GM13977 (cell line): ENCODE measurements at regions not wholly inside any gene's neighbourhood (a gene's known extent, or its start where the extent isn't known, plus 50 kb on each side); places are given as distances from the start of the nearest gene placed in this dataset.

Experiments
- DNase-seq: peaks from one replicate; pipeline ENCODE4 v3.0.0; 2012; ENCODE audit warnings: low spot score
- in situ Hi-C: fragments of 300-500 bp; cut with MboI; formaldehyde crosslinking; loops from one replicate; pipeline ENCODE4 v1.12.0; 2022; ENCODE audit warnings: low sequenced_read_pairs, low pct_unique_long_range_greater_than_20kb, mixed read lengths, inconsistent platforms; ENCODE audit not compliant: unreplicated experiment
- TF ChIP-seq, protein P1 (sequence below): IDR thresholded peaks from 2 replicates; pipeline ENCODE4 v1.5.1; 2012; ENCODE audit warnings: mild to moderate bottlenecking, control low read depth; ENCODE audit not compliant: insufficient read depth; ENCODE audit errors: extremely low read depth, missing control alignments

DNA sequence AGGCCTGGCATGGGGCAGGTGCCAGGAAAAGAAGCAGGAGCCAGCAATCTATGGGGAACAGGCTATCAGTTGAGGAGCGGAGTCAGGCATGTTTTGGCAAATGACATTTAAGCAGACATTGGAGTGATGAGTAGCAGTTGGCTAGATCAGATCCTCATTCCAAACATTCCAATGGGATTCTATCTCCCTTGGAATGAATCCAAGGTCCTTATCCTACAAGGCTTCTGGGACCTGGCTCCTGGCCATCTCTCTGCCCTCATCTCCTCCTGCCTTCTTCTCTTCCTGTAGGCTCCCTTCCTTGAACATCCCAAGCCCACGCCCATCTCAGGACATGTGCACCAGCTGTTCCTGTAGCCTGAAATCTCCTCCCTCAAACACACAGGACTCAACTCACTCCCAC is 1074.5 kb downstream of the TBC1D22A start:
- TF ChIP-seq, protein P1, sequence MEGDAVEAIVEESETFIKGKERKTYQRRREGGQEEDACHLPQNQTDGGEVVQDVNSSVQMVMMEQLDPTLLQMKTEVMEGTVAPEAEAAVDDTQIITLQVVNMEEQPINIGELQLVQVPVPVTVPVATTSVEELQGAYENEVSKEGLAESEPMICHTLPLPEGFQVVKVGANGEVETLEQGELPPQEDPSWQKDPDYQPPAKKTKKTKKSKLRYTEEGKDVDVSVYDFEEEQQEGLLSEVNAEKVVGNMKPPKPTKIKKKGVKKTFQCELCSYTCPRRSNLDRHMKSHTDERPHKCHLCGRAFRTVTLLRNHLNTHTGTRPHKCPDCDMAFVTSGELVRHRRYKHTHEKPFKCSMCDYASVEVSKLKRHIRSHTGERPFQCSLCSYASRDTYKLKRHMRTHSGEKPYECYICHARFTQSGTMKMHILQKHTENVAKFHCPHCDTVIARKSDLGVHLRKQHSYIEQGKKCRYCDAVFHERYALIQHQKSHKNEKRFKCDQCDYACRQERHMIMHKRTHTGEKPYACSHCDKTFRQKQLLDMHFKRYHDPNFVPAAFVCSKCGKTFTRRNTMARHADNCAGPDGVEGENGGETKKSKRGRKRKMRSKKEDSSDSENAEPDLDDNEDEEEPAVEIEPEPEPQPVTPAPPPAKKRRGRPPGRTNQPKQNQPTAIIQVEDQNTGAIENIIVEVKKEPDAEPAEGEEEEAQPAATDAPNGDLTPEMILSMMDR = no peak
- in situ Hi-C loops = no loop called here
- DNase-seq = no peak

DNA sequence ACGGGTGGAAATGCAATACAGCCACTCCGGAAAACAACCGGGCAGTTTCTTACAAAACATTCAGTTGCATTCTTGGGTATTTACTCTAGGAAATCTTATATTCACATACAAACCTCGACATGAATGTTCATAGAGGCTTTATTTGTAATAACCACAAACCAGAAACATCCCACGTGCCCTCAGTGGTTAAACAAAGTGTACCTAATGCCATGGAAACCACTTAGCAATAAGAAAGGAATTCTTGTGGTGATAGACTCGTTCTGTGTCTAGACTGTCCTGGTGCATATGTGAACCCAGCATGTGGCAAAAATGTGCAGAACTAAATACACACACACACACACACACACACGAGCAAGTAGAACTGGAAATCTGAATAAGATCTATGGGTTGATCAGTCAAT is 1073.3 kb downstream of the TBC1D22A start:
- TF ChIP-seq, protein P1 = no peak
- in situ Hi-C loops = no loop called here
- no peak for DNase-seq

- DNase-seq = no peak
- TF ChIP-seq, protein P1 = no peak
- in situ Hi-C loops = no loop called here
These were observed 1063.6 kb downstream of the TBC1D22A start for GRCh38 chr22:47826016-47826415.

- TF ChIP-seq, protein P1 = no peak
- no peak for DNase-seq
- in situ Hi-C loops = no loop called here
These were observed 1060.0 kb downstream of the TBC1D22A start for GRCh38 chr22:47822422-47822821.

DNA sequence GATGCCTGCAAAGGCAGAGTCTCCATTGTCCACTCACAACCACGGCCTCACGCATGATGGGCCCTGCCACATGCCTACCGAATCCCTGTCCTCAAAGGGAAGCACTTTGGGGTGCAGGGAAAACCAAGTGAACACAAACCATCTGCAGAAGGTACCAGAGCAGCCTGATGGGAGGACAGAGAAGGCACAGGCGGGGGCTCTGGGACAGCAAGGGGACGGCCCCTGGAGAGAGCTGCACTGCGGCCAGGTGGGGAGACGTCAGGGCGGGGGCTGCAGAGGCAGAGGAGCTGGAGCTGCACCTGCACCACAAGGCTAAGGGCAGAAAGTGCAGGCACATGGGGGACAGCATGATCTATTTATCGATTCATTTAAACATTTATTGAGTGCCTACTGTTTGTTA is 1056.0 kb downstream of the TBC1D22A start:
- DNase-seq = no peak
- TF ChIP-seq, protein P1 = no peak
- in situ Hi-C loops = no loop called here

DNA sequence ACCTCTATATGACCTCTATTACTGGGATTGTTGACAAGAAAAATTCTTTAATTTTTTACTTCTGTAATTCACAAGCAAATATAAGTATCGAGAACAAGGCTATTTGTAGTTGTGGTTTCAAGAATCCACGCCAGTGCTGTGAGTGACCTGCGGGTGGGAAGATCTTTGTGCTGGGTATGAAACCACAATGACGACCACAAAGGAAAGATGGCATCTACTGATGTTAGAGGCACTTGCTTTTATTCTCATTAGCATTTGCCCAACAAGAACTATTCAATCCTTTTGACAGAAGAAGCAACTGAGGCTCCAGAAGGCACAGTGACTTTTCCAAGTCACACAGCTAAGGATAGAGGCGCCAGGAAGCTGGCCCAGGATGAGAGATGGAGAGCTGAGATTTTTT is 1054.9 kb downstream of the TBC1D22A start:
- DNase-seq = no peak
- in situ Hi-C loops = no loop called here
- TF ChIP-seq, protein P1 = no peak

- in situ Hi-C loops = no loop called here
- TF ChIP-seq, protein P1 = no peak
These were observed 1054.4 kb downstream of the TBC1D22A start for GRCh38 chr22:47816863-47817210.

More at GRCh38 chr22:47816863-47817210, 1054.4 kb downstream of the TBC1D22A start:
- DNase-seq = no peak
